ENCODE measurements at regions not wholly inside any gene's neighbourhood (a gene's known extent, or its start where the extent isn't known, plus 50 kb on each side); places are given as distances from the start of the nearest gene placed in this dataset.
A peak's percentile ranks its signal among the peaks of the same experiment; 100 is the strongest.

GRCh38 chr3:153746211-153746610 lies 375.0 kb upstream of the ARHGEF26 start:
- no peak for DNase-seq
- ATAC-seq: no peak
- 53 to 57% methylated on average over 3 of the region's 3 CpGs for WGBS, 2 donors
- no peak for TF ChIP-seq POLR2A (IDR thresholded peaks at IDR 0.05)
- TF ChIP-seq, protein P1, sequence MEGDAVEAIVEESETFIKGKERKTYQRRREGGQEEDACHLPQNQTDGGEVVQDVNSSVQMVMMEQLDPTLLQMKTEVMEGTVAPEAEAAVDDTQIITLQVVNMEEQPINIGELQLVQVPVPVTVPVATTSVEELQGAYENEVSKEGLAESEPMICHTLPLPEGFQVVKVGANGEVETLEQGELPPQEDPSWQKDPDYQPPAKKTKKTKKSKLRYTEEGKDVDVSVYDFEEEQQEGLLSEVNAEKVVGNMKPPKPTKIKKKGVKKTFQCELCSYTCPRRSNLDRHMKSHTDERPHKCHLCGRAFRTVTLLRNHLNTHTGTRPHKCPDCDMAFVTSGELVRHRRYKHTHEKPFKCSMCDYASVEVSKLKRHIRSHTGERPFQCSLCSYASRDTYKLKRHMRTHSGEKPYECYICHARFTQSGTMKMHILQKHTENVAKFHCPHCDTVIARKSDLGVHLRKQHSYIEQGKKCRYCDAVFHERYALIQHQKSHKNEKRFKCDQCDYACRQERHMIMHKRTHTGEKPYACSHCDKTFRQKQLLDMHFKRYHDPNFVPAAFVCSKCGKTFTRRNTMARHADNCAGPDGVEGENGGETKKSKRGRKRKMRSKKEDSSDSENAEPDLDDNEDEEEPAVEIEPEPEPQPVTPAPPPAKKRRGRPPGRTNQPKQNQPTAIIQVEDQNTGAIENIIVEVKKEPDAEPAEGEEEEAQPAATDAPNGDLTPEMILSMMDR (IDR thresholded peaks at IDR 0.05): no peak
- Histone ChIP-seq H3K4me1 (no peaks in the 10 kb centered on the region), H3K9me3 (no peaks in the 10 kb centered on the region), H3K27ac (no peak overlapping the region), H3K27me3 (no peaks in the 10 kb centered on the region), H3K4me3 (no peak overlapping the region), H3K36me3 (replicated peaks in 1 of 2; ENCODE audit: insufficient read depth in 1 of 2, low read depth in 2 of 2) (no peaks in the 10 kb centered on the region)
- intact Hi-C loops (cut with DNase I): no loop called here

GRCh38 chr3:153749070-153749610 lies 372.1 kb upstream of the ARHGEF26 start:
- DNase-seq (no peak), ATAC-seq (no peak)
- H3K4me1 ChIP-seq: no peaks in the 10 kb centered on the region
- H3K36me3 ChIP-seq (replicated peaks in 1 of 2; ENCODE audit: insufficient read depth in 1 of 2, low read depth in 2 of 2): no peaks in the 10 kb centered on the region
- intact Hi-C loops (cut with DNase I): no loop called here
- H3K4me3 ChIP-seq: no peak overlapping the region
- no peaks in the 10 kb centered on the region for H3K27me3 ChIP-seq
- no peak overlapping the region for H3K27ac ChIP-seq
- TF ChIP-seq, protein P1 (IDR thresholded peaks at IDR 0.05): no peak
- TF ChIP-seq POLR2A (IDR thresholded peaks at IDR 0.05): no peak
- no peaks in the 10 kb centered on the region for H3K9me3 ChIP-seq
- WGBS, 2 donors: 58 to 78% methylated on average over 1 of the region's 1 CpG

DNA sequence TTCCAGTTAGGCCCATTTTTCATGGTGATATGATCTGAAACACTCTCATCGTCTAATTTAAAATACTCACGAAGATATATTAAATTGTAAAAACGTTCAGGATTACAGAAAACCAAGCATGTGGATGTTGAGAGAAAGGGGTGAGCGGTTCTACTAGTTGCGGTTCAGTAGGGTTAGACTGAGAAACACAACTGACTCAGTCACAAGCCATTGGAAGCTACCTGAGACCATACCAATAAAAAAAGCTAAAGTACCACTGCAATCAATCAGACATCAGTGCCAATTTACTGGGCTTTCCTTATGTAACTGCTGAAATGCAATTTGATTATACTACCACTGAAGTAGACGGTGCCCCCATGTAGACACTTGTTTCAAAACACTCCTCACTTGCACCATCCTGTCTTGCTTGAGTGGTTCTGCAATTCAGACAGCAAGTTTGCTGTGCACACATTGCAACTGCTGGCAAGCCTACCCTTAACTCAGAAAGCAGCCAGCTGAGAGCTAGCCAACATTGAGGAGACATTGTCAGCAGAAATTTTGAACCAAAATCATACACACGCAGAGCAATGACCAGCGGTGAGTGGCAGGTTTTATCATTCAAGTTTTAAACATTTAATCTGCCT lies 368.7 kb upstream of the ARHGEF26 start:
- intact Hi-C loops (cut with DNase I): no loop called here
- no peak overlapping the region for H3K4me3 ChIP-seq
- no peaks in the 10 kb centered on the region for H3K4me1 ChIP-seq
- TF ChIP-seq POLR2A (IDR thresholded peaks at IDR 0.05): no peak
- TF ChIP-seq, protein P1 (IDR thresholded peaks at IDR 0.05): no peak
- H3K9me3 ChIP-seq: no peaks in the 10 kb centered on the region
- H3K27me3 ChIP-seq: no peaks in the 10 kb centered on the region
- no peak overlapping the region for H3K27ac ChIP-seq
- DNase-seq (peak in 1 of 4 donors; percentile 5), ATAC-seq (no peak)
- WGBS, 2 donors: 43 to 60% methylated on average over 8 of the region's 8 CpGs
- H3K36me3 ChIP-seq (replicated peaks in 1 of 2; ENCODE audit: insufficient read depth in 1 of 2, low read depth in 2 of 2): no peaks in the 10 kb centered on the region

GRCh38 chr3:153753035-153753434 lies 368.2 kb upstream of the ARHGEF26 start:
- Histone ChIP-seq H3K36me3 (replicated peaks in 1 of 2; ENCODE audit: insufficient read depth in 1 of 2, low read depth in 2 of 2) (no peaks in the 10 kb centered on the region), H3K27me3 (no peaks in the 10 kb centered on the region), H3K9me3 (no peaks in the 10 kb centered on the region), H3K4me3 (no peak overlapping the region), H3K4me1 (no peaks in the 10 kb centered on the region), H3K27ac (no peak overlapping the region)
- intact Hi-C loops (cut with DNase I): no loop called here
- WGBS, 2 donors: 37 to 43% methylated on average over 2 of the region's 2 CpGs
- ATAC-seq (no peak), DNase-seq (no peak)
- no peak for TF ChIP-seq POLR2A (IDR thresholded peaks at IDR 0.05)
- TF ChIP-seq, protein P1 (IDR thresholded peaks at IDR 0.05): no peak

- H3K27ac ChIP-seq: no peak overlapping the region
- intact Hi-C loops (cut with DNase I): no loop called here
- no peaks in the 10 kb centered on the region for H3K27me3 ChIP-seq
- no peak for ATAC-seq
- no peaks in the 10 kb centered on the region for H3K36me3 ChIP-seq (replicated peaks in 1 of 2; ENCODE audit: insufficient read depth in 1 of 2, low read depth in 2 of 2)
- TF ChIP-seq, protein P1 (IDR thresholded peaks at IDR 0.05): no peak
- no peak for TF ChIP-seq POLR2A (IDR thresholded peaks at IDR 0.05)
- H3K4me1 ChIP-seq: no peaks in the 10 kb centered on the region
- DNase-seq: no peak
- H3K4me3 ChIP-seq: no peak overlapping the region
- no peaks in the 10 kb centered on the region for H3K9me3 ChIP-seq
These were observed 364.4 kb upstream of the ARHGEF26 start for GRCh38 chr3:153756816-153757215.

Measured in body of pancreas (tissue), 4 donors.